GM18873 (cell line): ENCODE measurements at regions not wholly inside any gene's neighbourhood (a gene's known extent, or its start where the extent isn't known, plus 50 kb on each side); places are given as distances from the start of the nearest gene placed in this dataset.
"Not testable (repeated sequence)": the region's sequence is repeated elsewhere in the genome, so short reads cannot be mapped to it uniquely, and the experiment has no call there.

Source experiments
- ATAC-seq: cut with Tn5 transposase; IDR thresholded peaks from one replicate; pipeline ENCODE4 v1.9.1; 2021; ENCODE audit warnings: mild to moderate bottlenecking, moderate library complexity, moderate number of reproducible peaks; ENCODE audit not compliant: unreplicated experiment, low FRiP score

DNA sequence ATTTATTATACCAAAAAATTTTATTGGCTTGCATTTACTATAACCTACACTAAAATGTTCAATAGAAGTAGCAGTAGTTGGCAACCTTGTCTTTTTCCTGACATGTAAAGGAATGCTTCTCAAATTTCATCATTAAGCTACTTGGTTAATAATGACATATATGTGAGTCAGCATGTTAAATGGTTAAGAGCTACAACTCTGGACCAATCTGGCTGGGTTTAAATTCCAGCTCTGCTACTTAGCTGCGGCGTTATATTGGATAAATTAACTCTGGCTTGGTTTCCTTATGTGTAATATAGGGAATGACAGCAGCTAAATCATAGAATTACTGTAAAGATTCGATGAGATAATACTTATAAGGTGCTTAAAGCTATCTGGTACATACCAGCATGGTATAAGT is 53.7 kb upstream of the OTOGL start:
- ATAC-seq = no peak

DNA sequence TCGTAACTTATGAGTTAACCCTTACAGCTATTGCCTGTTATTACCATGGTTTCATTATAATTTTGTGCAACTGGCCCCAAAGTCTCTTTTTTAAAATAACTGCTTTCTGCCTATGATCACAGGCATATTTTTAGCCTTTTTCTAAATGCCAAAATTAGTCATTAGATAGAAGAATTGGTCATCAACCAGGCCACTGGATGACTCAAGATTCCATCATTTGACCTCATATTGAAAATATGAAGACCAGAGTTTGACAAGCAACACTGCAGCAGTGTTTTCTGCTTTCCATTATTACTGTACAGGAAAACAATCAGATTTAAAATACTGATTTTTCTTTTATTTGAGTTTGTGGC is 54.7 kb upstream of the OTOGL start:
- no peak for ATAC-seq

DNA sequence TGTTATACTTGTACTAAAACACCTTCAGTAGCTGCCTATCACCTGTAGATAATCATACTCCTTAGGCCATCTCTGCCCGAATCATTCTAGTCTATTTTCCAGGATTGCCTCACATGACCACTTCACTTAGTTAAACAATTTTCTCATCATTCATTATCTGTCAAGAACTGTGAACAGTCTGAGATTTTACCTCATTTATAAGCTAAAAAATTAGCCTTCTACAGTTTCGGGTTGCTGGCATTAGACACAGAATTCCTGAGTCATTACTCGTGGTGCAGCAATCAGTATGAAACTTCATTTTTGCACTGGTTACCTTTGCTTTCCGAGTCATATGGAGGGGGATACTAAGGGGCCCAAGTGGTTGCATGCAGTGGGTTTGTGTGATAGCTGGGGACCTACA is 57.6 kb upstream of the OTOGL start:
- ATAC-seq = no peak

DNA sequence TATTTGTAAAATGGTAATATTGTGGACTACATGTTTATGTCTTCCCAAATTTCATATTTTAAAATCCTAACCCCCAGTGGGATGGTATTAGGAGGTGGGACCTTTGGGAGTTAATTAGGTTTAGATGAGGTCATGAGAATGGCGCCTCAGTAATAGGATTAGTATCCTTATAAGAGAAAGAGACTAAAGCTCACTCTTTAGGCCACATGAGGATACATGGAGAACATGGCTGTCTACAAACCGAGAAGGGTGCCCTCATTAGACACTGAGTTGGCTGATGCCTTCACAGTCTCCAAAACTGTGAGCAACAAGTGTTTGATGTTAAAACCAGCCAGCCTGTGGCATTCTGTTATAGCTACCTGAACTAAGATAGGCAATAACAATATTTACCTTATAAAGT is 58.3 kb upstream of the OTOGL start:
- no peak for ATAC-seq

DNA sequence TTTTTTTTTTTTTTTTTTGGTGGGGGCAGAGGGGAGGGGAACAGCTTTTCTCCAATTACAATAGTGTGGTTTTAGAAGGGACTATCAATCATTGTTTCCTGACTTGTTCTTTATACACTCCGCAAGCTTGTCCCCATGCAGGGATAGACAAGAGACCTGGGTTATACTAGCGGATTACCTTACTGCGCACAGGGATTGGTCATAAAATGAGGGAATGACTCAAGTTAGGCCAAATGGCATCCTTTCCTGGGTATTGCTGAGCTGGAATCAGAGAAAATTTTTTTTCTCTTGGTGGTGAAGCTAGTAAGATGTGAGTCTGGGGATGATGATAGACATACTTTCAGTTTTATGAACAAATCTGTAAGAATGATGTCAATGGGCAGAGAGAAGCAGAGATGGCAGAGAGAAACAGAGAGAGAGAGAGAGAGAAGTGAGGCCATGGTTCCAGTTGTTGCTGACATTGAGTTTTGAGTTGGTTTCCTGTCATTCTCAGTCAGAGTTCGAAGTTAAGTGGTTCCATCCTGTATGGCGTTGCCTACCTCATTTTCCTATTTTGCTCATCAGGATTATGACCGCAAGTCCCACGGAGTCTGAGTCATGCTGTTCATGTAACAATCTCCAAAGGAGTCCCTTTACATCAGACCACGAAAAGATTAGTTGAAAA is 59.1 kb upstream of the OTOGL start:
- no peak for ATAC-seq

DNA sequence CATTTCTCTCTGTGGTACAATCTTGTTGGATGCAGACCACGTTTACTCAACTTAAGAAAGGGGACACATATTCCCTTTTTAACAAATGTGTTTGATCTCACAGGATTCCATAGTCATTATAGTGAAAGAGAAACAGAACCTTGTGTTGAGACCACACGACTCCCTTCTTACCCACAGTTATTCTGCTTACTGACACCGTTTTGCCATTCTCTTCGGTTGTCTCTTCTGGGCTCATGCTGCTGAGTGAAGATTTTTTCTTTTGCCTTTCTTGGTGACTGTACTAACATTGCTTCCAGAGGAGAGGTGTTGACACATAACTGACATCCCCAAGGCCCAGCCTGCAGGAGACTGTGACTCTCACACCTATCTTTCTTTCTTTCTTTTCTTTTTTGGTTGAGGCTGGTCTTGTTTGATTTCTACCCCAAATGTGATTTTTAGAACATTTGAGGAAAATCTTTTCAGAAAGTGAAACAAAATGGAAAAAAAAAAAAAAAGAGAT is 61.2 kb upstream of the OTOGL start:
- no peak for ATAC-seq

DNA sequence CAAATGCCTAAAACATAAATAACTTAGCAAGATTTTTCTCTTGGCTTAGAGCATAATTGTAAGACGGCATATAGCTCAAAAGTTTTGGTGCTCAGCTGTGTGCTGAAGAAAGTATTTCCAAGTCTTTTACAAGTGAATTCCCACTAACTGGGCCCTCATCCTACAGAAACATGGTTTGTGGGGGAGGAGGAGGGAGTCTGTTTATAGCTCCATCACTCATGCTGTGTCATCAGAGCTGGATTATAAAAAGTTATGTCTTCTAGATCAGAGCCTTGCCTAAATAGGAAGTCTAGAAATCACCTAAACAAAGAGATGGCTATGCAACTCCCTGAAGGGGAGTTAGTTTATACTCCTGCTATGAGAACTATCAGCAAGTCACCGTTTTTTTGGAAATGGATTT is 65.9 kb upstream of the OTOGL start:
- ATAC-seq = no peak

DNA sequence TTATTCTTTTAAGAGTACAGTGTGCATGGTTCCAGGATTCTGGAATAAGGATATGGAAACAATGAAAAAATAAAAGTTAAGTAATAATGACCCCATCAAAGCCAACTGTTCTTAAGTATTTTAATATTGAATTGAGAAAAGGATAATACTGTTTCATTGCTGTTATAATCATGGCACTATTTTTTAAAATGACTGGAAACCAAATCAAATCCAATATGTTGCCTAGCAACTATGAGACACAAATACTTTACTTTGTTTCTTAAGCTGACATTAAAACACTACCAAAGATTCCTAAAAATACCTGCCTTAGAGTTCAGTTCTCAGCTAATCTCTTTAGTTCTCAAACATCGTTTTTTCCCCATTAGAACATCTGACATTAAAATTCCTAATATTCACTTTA is 66.4 kb upstream of the OTOGL start:
- ATAC-seq = no peak

DNA sequence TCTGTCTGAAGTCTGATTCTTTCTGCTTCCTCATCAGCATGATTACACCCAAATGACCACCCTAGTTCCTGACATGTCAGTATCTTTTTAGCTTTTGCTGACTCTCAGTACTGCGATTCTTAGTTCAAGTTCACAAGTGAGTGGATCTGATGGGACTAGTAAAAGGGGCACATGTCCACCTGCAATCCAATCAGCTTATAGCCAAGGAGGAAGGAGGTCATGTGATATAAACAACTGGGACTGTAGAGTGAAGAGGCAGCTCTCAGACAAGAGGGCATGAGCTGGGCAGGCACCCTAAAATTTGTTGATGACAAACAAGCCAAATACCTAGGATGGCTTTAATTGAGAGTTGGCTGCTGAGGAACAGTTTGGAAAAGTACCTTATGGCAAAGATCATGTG is 68.1 kb upstream of the OTOGL start:
- ATAC-seq = no peak

DNA sequence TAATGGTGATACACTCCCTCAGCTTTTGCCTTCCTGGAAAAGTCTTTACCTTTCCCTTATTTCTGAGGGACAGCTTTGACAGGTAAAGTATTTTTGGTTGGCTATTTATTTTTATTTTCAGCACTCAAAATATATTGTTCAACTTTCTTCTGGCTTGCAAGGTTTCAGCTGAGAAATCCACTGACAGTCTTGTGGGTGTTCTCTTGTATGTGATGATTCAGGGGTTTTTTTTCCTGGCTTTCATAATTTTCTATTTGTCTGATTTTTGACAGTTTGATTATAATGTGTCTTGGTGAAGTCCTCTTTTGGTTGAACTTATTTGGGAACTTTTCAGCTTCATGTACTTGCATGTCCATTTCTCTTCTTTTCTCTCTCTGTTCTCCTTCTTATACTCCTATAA is 73.7 kb upstream of the OTOGL start:
- no peak for ATAC-seq

DNA sequence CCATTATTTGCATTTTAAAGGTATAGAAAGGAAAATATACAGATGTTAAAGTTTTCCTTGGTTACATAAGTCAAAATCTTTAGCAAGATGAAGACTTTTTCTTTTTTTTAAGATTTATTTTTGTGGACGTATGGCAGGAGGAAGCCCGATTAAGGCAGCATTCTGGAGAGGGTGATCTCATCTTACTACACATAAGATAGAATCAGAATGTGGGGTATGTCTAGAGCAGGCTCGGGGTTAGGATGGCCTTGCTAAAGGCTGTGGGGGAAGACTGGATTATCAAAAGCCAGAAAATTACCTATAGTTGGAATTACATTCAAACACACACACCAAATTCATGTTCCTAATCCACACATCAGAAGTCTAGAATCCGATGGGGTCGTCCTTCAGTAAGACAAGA is 79.6 kb upstream of the OTOGL start:
- no peak for ATAC-seq

DNA sequence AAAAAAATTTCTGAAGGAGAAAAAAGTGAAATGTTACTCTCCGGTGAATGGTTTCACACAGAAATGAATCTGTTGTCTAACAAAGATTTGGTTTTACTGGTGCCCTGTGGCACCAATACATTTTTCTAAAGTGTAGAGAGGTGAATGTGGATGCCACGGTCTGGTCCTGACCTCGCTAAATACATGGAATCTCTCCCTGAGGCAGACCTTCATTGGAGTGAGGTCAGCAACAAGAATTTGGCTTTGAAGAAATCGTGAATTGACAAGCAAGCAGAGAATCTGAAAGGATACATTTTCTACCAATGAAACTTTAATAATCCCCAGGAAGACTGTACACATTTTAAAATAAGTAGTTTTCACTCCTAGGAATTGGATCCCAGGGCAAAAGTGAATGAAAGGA is 81.2 kb upstream of the OTOGL start:
- no peak for ATAC-seq

DNA sequence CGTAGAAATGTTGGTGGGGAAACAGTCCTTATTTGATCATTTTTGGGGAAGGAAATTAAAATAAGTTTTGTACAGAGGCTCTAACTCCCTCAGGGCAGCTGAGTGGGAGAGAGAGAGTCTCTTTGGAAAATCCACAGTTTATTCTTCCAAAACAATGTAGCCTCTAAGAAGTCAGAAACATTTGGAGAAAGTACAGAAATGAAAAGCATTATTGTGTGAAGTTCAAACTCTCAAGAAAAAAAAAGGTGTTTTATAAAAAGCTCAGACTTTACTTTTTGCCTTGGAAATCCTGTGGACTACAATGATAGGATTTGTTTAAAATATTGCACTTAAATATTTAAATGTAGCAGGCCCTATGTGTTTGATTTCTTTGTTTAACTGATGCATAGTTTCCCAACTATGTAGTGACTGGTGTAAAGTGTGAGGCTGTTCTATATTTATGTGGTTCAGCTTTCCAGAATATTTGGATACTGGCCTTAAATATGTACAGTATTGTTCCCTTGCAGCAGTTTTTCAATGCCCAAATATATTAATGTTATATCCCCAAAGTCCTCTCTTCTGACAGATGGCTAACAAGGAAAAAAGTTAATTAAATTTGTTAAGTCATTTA is 82.0 kb upstream of the OTOGL start:
- ATAC-seq = no peak

DNA sequence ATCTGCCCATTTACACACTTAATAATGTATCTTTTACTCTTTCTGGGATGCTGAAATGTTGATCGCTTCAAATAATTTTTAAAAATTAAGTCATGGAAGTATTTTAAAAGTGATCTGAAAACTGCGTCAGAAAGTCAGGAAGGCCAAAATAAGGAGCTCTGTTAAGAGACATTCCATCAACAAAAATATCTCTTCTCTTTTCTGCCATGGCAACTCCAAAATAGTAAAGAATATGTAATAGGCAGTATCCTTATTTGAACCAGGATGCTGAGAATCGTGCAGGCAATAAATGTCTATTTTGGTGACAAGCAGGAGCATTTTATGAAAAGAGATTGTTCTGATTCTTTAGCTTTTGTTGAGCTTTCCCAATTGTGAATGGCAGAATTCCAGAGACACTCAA is 81.8 kb upstream of the PPP1R12A start:
- no peak for ATAC-seq

DNA sequence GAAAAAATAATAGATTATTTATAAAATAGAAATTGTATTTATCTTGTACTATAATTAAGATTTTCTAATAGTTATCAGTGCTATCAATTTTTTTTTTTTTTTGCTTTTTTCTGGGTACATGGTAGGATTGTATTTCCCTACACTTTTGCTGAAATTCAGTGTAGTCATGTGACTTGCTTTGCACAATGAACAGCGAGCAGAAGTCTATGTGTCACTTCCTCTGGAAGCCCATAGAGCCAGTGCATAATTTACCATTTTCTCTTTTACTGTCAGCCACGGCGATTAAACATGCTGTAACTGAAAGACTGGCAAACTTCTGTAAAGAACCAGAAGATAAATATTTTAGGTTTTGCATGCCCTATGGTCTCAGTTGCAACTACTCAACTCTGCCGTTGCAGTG is 80.8 kb upstream of the PPP1R12A start:
- no peak for ATAC-seq

DNA sequence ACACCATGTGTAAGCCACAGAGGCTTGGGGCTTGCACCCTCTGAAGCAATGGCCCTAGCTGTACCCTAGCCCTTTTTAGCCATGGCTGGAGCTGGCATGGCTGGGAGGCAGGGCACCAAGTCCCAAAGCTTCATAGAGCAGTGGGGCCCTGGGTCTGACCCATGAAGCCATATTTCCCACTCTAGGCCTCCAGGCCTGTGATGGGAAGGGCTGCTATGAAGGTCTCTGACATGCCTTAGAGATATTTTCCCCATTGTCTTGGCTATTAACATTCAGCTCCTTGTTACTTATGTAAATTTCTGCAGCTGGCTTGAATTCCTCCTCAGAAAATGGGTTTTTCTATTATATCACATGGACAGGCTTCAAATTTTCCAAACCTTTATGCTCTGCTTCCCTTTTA is 68.8 kb upstream of the PPP1R12A start:
- not testable (repeated sequence) for ATAC-seq

DNA sequence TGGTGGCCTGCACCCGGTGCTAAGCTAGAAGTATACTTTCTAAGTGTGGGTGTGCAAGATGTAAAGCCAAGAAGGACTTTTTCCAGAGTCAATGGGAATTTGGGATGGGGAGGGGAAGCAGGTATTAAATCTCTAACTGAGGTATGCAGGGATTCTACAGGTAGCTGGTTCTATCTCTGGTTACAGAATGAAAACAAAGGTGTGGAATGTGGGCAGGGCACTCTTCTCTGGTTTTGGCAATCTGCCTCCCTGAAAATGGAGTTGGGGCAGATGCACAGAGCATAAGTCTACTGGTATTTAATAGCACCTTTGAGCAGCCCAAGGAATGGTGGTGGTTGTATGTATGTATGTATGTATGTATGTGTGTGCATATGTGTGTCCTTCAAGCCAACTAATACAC is 66.7 kb upstream of the PPP1R12A start:
- ATAC-seq = no peak

DNA sequence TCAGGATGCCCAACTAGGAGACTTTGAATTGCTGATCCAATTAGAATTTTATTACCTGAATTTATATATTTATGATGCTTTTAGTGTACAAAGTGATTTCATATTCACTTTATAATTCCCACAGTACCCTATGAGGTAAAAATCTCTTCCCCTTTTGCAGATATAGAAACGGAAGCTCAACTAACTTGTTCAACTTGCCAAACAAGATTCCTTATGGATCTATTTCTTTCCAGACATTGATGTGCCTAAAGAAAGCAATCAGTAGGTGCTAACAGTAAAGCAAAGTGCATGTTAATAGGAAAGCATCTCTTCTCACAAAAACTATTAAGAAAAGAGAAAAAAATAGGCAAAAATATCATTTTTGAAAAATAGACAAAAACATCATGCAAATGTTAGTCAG is 65.9 kb upstream of the PPP1R12A start:
- ATAC-seq = no peak

DNA sequence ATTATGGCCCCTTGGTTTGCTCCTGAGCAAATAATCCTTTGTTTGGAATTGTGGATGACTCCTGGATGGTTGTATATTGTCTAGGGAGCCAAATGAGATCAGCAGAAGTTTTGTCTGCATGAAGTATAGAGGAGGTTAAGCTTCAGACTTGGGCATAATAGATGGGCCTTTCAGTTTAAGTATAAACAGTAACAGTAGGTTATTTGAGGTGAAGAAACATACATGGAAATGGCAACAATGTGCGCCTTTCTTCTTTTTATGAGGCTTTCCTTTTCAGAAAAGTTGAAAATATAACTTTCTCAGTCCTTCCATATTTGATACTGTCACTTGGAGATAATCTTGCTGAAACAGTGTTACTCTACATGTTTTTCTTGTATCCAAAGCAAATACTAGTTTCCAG is 63.7 kb upstream of the PPP1R12A start:
- no peak for ATAC-seq

DNA sequence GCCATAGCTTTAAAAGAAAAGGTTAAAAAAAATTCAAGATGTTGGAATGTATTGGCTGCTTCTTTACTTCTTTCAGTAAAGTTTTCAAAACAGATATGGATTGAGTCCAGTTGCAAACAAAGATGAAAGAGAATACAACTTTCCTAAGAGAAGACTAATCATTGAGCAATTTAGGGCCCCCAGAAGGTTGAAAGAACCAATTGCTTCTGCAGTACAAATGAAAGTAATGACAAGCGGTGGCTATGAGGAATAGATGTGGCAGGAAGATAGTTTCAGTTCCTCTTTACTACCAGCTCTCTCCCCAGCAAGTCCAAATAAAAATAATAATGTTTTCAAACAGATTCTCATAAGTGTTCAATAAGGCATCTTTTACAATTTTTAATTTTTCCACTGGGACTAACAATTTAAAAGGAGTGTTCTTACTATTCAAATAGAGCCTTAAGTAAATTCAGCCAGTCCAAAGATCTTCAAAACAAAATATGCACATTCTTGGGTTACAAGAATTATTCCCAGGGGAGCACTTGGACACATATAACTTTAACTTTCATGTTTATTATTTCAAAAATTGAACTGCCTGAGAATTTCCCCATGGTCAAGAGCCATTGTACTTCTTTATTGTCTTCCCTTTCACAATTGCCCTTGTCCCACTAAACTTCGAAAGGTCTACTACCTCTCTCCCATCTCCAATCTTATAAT is 62.3 kb upstream of the PPP1R12A start:
- peak; percentile 98 for ATAC-seq

DNA sequence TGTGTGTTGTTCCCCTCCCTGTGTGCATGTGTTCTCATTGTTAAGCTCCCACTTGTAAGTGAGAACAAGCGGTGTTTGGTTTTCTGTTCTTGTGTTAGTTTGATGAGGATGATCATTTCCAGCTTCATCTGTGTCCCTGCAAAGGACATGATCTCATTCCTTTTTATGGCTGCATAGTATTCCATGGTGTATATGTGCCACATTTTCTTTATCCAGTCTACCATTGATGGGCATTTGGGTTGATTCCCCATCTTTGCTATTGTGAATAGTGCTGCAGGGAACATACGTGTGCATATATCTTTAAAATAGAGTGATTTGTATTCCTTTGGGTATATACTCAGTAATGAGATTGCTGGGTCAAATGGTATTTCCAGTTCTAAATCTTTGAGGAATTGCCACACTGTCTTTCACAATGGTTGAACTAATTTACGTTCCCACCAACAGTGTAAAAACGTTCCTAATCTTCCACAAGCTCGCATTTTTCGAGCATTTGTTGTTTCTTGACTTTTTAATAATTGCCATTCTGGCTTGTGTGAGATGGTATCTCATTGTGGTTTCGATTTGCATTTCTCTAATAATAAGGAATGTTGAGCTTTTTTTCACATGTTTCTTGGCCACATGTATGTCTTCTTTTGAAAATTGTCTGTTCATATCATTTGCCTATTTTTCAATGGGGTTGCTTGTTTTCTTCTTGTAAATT is 60.6 kb upstream of the PPP1R12A start:
- ATAC-seq = not testable (repeated sequence)
